Renal pelvis (tissue), 1 donor: ENCODE measurements at regions not wholly inside any gene's neighbourhood (a gene's known extent, or its start where the extent isn't known, plus 50 kb on each side); places are given as distances from the start of the nearest gene placed in this dataset.
"Not testable (repeated sequence)": the region's sequence is repeated elsewhere in the genome, so short reads cannot be mapped to it uniquely, and the experiment has no call there.

ENCODE experiments used
- DNase-seq: peaks from one replicate; pipeline ENCODE4 v3.0.0-alpha.2; 2013

GRCh38 chr2:75389271-75389670 is 171.5 kb downstream of the EVA1A start:
- no peak for DNase-seq

GRCh38 chr2:75381032-75381431 is 179.7 kb downstream of the EVA1A start:
- DNase-seq, result no peak

DNA sequence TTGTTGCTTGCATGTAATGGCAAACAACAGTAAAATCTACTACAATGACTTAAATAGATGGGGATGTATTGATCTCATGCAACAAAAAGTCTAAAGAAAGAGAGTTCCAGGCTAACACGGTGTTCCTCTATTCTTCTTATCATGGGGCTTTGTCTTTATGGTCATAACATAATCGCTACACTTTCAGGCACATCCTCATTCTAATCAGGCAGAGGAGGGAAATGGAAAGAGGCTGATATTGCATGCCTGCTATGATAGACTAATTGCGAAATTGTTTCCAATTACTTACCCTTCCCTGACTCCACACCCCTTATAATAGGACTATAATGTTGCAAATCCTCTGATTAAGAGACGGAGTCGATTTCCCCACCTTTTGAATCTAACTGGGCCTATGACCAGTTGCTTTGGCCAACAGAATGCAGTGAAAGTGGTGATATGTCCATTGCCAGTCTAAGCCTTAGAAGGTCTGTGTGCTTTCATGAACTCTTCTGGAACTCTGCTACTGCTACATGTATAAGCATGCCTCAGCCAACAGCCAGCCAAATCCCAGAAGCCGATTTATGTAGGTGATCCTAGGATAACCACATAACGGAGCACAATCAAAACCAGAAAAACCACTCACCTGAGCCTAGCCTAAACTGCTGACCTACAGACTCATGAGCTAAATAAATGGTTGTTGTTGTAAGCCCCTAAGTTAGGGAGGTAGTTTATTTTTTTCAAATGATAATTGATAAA is 180.3 kb upstream of the TACR1 start:
- DNase-seq, result no peak

- DNase-seq, result no peak
These were observed 176.6 kb upstream of the TACR1 start for GRCh38 chr2:75375646-75376582.

GRCh38 chr2:75374414-75374957 is 175.2 kb upstream of the TACR1 start:
- DNase-seq, result not testable (repeated sequence)

- no peak for DNase-seq
These were observed 168.1 kb upstream of the TACR1 start for GRCh38 chr2:75367401-75367800.

DNA sequence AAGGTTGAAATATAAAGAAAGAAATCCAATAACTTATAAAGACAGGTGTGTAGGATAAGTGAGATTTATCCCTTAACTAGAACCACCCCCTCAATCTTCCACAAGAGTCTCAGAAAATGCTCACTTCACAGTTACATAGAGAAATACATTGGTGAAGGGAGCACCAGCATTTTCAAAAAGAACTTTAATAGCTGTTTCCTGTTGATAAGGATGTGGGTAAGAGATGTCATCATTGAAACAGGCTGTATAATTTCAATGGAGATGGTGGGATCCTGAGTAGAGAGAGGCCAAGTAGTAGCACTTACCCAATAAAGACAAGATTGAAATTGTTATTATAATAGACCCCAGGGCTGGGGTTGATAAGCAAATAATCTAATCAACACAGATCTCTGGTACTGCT is 162.2 kb upstream of the TACR1 start:
- DNase-seq, result no peak

- DNase-seq, result no peak
These were observed 161.6 kb upstream of the TACR1 start for GRCh38 chr2:75360945-75361344.

GRCh38 chr2:75356865-75357264 is 157.5 kb upstream of the TACR1 start:
- DNase-seq, result no peak

DNA sequence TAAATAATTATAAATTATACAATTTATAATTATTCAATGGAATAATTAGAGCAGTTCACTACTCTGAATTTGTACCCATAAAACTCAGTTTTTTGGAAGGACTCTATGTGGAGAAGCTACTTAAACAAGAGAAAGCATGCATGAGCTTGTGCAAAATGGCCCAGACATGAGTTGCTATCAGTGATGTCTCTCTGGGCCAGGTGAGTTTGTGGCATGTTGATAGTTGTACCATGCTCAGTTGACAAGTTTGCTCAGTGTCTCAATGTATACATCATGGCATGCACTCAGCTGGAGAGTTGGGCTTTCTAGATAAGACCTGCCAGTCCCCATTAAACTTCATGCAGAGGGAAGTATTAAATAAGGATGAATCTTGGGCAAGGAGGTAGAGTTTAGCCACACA is 153.8 kb upstream of the TACR1 start:
- DNase-seq, result no peak

GRCh38 chr2:75348307-75348706 is 149.0 kb upstream of the TACR1 start:
- DNase-seq, result no peak

- no peak for DNase-seq
These were observed 144.8 kb upstream of the TACR1 start for GRCh38 chr2:75344146-75344545.

DNA sequence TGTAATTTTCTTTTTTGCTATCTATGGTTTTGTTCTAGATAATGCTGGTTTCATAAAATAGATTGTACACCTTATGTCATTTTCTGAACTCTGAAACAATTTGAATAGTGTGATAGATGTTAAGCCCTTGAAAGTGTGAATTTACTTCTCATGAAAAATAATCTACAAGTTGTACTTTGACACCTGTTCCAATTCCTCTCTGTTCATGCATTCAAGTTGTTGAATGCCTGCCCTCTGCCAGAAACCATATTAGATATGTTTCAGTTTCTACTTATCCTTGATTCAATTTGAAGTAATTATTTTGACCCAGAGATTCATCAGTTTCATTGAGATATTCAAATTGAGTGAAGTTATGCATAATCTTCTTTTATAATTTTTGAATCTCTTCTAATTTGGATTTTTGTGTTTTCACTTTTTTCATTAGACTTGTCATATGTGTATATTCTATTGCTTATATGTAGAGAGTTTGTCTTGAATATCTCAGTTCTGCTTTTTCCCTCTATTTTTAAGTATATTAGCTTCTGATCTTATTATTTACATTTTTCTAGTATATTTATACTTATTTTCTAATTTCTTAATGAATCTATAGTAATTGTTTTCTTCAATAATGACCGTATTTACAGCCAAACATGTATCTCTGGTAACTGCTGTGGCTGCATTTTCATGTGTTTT is 143.3 kb upstream of the TACR1 start:
- no peak for DNase-seq

DNA sequence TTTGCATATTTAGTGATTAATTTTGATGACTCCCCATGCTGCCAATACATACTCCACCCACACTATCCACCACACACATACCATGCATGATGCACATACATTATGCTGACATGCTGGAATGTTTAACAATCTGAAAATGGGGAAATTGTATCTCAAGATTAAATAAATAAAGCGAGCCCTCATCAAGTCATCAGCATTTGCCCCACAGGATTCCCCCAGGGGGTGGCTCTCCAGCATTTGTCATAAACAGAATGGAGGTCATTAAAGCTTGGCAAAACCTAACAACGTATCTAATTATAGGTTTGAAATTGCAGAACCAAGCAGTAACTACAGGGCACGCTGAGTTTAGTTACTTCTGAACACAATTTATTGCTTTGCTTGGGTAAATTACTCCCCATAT is 141.2 kb upstream of the TACR1 start:
- no peak for DNase-seq

DNA sequence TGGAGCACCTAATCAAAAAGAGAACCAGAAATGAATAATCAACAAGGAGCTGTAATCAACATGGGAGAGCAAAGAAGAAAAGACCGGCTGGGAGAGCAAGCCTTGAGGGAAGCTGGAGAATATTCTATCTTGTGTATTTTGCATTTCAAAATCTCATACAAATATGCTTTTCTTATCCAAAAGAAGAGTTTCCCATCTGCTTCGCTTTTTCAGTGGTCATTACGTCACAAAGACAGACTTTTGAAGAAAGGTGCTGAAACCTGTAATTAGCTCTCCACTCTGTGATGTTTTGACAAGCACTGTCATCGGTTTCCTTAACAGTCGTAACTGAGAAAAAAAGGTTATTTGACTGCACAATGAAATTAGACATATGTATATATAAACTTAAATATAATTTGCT is 139.1 kb upstream of the TACR1 start:
- DNase-seq, result no peak

DNA sequence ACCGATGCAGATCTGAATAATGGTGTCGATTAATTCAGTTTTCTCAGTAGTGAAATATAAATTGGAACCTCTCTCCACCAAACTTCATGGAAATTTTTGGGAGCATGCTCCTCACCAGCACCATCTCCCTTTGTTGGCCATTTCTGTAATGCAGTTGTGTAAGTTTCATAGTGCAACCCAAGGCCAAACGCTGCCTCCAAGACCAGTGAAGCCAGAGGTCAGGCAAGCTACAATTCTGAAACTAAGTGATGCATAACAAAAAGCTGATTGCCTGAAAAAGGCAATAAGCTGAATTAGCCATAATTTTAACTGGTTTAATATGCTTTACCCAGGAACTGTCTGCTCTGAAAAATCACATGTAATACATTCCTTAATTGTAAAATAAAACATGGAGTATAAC is 138.3 kb upstream of the TACR1 start:
- no peak for DNase-seq

DNA sequence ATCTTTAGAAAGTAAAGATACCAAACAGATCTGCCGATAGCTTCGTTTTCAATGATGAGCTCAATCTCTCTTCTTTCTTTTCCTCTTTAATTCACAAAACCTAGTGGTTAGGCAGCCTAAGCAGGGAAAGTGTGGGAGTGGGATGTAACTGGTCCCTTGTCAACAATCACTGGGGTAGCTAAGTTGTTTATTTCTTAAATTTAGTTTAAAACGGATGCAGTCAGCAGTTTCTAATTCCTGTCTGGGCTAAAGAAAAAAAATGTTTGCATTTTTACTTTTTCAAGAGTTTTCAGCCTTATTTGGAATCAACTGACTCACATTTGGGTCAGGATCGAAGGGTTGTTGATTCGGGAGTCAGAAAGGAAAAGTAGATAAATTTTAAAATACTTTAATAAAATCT is 137.7 kb upstream of the TACR1 start:
- no peak for DNase-seq

DNA sequence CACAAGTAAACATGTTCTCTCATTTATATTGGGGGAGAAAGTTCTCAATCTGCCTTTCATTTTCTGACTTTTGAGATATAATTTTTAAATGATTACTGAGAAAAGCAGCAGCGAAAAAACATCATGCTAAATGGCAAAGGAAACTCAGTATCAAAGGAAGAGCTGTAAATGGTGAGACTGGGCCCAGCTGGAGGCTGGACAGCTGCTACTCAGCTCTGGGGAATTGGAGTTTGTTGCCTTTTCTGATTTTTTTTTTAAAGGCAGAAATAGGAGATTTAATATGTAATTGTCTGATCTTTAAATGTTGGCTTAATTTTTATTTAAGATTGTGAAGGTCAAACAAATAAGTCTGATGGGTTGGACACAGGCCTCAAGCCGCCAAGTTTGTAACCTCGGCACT is 137.1 kb upstream of the TACR1 start:
- DNase-seq, result peak; percentile 17

GRCh38 chr2:75334076-75334475 is 134.8 kb upstream of the TACR1 start:
- no peak for DNase-seq

GRCh38 chr2:75333646-75334045 is 134.3 kb upstream of the TACR1 start:
- DNase-seq, result no peak

DNA sequence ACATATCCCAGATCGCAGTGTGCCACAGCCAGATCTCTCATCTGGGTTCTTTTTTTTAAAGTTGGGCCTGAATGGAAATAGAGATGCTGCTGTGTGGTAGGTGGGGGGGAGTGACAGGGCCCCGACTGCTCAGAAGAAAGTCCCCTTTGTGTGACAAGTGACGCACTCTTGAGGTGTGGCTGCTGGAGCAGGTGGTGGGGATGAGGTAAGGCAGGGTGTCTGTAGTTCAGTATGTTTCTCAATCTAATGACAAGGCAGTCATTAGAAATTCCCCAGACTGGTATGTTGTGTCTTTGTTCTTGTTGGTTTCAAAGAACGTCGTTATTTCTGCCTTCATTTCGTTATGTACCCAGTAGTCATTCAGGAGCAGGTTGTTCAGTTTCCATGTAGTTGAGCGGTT is 128.8 kb upstream of the TACR1 start:
- DNase-seq, result no peak

GRCh38 chr2:75327334-75327733 is 128.0 kb upstream of the TACR1 start:
- DNase-seq, result no peak
